ENCODE measurements at regions not wholly inside any gene's neighbourhood (a gene's known extent, or its start where the extent isn't known, plus 50 kb on each side); places are given as distances from the start of the nearest gene placed in this dataset.

- H3K4me1 ChIP-seq (ENCODE audit: insufficient read depth): no peaks in the 10 kb centered on the region
- no peak overlapping the region for H3K27ac ChIP-seq
- no peaks in the 10 kb centered on the region for H3K79me2 ChIP-seq
- H3K4me3 ChIP-seq: no peak overlapping the region
- no peak for DNase-seq (ENCODE audit: low spot score)
- H4K20me1 ChIP-seq (ENCODE audit: insufficient read depth, poor library complexity, severe bottlenecking): no peaks in the 10 kb centered on the region
- WGBS (ENCODE audit: low lambda C conversion rate, missing lambda C conversion rate): 74% methylated on average over 3 of the region's 3 CpGs
- H3K9me3 ChIP-seq (ENCODE audit: low read depth): no peaks in the 10 kb centered on the region
- H3K27me3 ChIP-seq: no peaks in the 10 kb centered on the region
- H3K36me3 ChIP-seq (replicated peaks; ENCODE audit: insufficient read depth, low read depth): no peaks in the 10 kb centered on the region
- no peaks in the 10 kb centered on the region for H3K9me2 ChIP-seq (replicated peaks; ENCODE audit: insufficient read depth)
- TF ChIP-seq, protein P1, sequence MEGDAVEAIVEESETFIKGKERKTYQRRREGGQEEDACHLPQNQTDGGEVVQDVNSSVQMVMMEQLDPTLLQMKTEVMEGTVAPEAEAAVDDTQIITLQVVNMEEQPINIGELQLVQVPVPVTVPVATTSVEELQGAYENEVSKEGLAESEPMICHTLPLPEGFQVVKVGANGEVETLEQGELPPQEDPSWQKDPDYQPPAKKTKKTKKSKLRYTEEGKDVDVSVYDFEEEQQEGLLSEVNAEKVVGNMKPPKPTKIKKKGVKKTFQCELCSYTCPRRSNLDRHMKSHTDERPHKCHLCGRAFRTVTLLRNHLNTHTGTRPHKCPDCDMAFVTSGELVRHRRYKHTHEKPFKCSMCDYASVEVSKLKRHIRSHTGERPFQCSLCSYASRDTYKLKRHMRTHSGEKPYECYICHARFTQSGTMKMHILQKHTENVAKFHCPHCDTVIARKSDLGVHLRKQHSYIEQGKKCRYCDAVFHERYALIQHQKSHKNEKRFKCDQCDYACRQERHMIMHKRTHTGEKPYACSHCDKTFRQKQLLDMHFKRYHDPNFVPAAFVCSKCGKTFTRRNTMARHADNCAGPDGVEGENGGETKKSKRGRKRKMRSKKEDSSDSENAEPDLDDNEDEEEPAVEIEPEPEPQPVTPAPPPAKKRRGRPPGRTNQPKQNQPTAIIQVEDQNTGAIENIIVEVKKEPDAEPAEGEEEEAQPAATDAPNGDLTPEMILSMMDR (IDR thresholded peaks at IDR 0.05; ENCODE audit: poor library complexity): no peak
- no peak for TF ChIP-seq EZH2 (IDR thresholded peaks at IDR 0.05; ENCODE audit: borderline replicate concordance)
- TF ChIP-seq EZH2phosphoT487 (IDR thresholded peaks at IDR 0.05; ENCODE audit: low read depth, severe bottlenecking, unreplicated experiment): no peak
- H3K4me2 ChIP-seq: no peak overlapping the region
- no peak overlapping the region for H2AFZ ChIP-seq
Observed at GRCh38 chr20:39795401-39796272, 833.5 kb downstream of the DHX35 start.

GRCh38 chr20:39792334-39792733, 830.2 kb downstream of the DHX35 start:
- no peak for DNase-seq (ENCODE audit: low spot score)
- Histone ChIP-seq H3K9me2 (replicated peaks; ENCODE audit: insufficient read depth) (no peaks in the 10 kb centered on the region), H3K27me3 (no peaks in the 10 kb centered on the region), H3K9me3 (ENCODE audit: low read depth) (no peaks in the 10 kb centered on the region), H3K4me3 (no peak overlapping the region), H3K4me1 (ENCODE audit: insufficient read depth) (no peaks in the 10 kb centered on the region), H3K79me2 (no peaks in the 10 kb centered on the region), H4K20me1 (ENCODE audit: insufficient read depth, poor library complexity, severe bottlenecking) (no peaks in the 10 kb centered on the region), H3K36me3 (replicated peaks; ENCODE audit: insufficient read depth, low read depth) (no peaks in the 10 kb centered on the region), H3K27ac (no peak overlapping the region), H3K4me2 (no peak overlapping the region), H2AFZ (no peak overlapping the region)
- TF ChIP-seq, protein P1 (IDR thresholded peaks at IDR 0.05; ENCODE audit: poor library complexity): no peak
- TF ChIP-seq EZH2phosphoT487 (IDR thresholded peaks at IDR 0.05; ENCODE audit: low read depth, severe bottlenecking, unreplicated experiment): no peak
- no peak for TF ChIP-seq EZH2 (IDR thresholded peaks at IDR 0.05; ENCODE audit: borderline replicate concordance)

DNA sequence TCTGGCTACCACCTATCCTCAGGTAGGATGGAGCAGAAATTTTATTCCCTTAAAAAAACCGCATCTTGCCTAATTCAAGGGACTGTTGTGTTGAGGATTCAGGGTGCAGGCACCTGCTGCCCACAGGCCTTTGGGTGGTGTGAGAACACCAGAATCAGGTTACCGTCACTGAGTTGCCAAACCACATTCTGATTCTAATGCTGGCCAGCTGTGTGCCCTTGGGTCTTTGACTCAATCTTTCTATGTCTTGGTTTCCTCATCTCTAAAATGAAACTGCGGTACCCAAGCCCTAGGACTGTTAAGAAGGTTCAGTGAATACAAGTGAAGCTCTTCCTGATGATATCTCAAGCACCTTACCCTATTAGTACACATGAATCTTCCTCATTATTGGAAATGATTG, 827.3 kb downstream of the DHX35 start:
- H3K9me3 ChIP-seq (ENCODE audit: low read depth): no peaks in the 10 kb centered on the region
- 97% methylated on average over 3 of the region's 3 CpGs for WGBS (ENCODE audit: low lambda C conversion rate, missing lambda C conversion rate)
- H2AFZ ChIP-seq: no peak overlapping the region
- no peak for TF ChIP-seq EZH2phosphoT487 (IDR thresholded peaks at IDR 0.05; ENCODE audit: low read depth, severe bottlenecking, unreplicated experiment)
- no peak for TF ChIP-seq EZH2 (IDR thresholded peaks at IDR 0.05; ENCODE audit: borderline replicate concordance)
- TF ChIP-seq, protein P1 (IDR thresholded peaks at IDR 0.05; ENCODE audit: poor library complexity): no peak
- no peaks in the 10 kb centered on the region for H3K36me3 ChIP-seq (replicated peaks; ENCODE audit: insufficient read depth, low read depth)
- no peaks in the 10 kb centered on the region for H4K20me1 ChIP-seq (ENCODE audit: insufficient read depth, poor library complexity, severe bottlenecking)
- H3K4me1 ChIP-seq (ENCODE audit: insufficient read depth): no peaks in the 10 kb centered on the region
- no peak overlapping the region for H3K4me2 ChIP-seq
- no peaks in the 10 kb centered on the region for H3K79me2 ChIP-seq
- no peak for DNase-seq (ENCODE audit: low spot score)
- H3K9me2 ChIP-seq (replicated peaks; ENCODE audit: insufficient read depth): no peaks in the 10 kb centered on the region
- no peak overlapping the region for H3K27ac ChIP-seq
- no peaks in the 10 kb centered on the region for H3K27me3 ChIP-seq
- H3K4me3 ChIP-seq: no peak overlapping the region
